ENCODE measurements at regions not wholly inside any gene's neighbourhood (a gene's known extent, or its start where the extent isn't known, plus 50 kb on each side); places are given as distances from the start of the nearest gene placed in this dataset.

- Histone ChIP-seq H3K27ac (ENCODE audit: low read depth in 1 of 2, low read length in 2 of 2) (no peak overlapping the region), H3K9ac (ENCODE audit: low read depth in 1 of 2, low read length in 2 of 2) (no peak overlapping the region), H3K4me1 (ENCODE audit: control insufficient read depth in 4 of 4, insufficient read depth in 4 of 4, low read length in 3 of 4) (no peaks in the 10 kb centered on the region), H3K4me3 (ENCODE audit: low read depth in 1 of 3, low read length in 3 of 3) (no peak overlapping the region), H3K36me3 (ENCODE audit: control insufficient read depth in 4 of 4, insufficient read depth in 3 of 4, low read depth in 1 of 4, low read length in 3 of 4) (no peaks in the 10 kb centered on the region), H3K9me3 (ENCODE audit: control insufficient read depth in 4 of 4, low read length in 3 of 4) (no peaks in the 10 kb centered on the region), H3K27me3 (ENCODE audit: control insufficient read depth in 4 of 4, insufficient read depth in 4 of 4, low read length in 3 of 4) (no peaks in the 10 kb centered on the region)
- TF ChIP-seq NR2F2 (IDR thresholded peaks at IDR 0.05) = no peak
- DNase-seq (ENCODE audit: low spot score) = no peak
Measured at GRCh38 chr9:75612205-75612604, 278.3 kb upstream of the PCSK5 start.

- Histone ChIP-seq H3K27me3 (ENCODE audit: control insufficient read depth in 4 of 4, insufficient read depth in 4 of 4, low read length in 3 of 4) (no peaks in the 10 kb centered on the region), H3K4me1 (ENCODE audit: control insufficient read depth in 4 of 4, insufficient read depth in 4 of 4, low read length in 3 of 4) (no peaks in the 10 kb centered on the region), H3K36me3 (ENCODE audit: control insufficient read depth in 4 of 4, insufficient read depth in 3 of 4, low read depth in 1 of 4, low read length in 3 of 4) (no peaks in the 10 kb centered on the region), H3K4me3 (ENCODE audit: low read depth in 1 of 3, low read length in 3 of 3) (no peak overlapping the region), H3K9ac (ENCODE audit: low read depth in 1 of 2, low read length in 2 of 2) (no peak overlapping the region), H3K27ac (ENCODE audit: low read depth in 1 of 2, low read length in 2 of 2) (no peak overlapping the region), H3K9me3 (ENCODE audit: control insufficient read depth in 4 of 4, low read length in 3 of 4) (no peaks in the 10 kb centered on the region)
- no peak for DNase-seq (ENCODE audit: low spot score)
- 84% methylated on average over 3 of the region's 3 CpGs for WGBS
- TF ChIP-seq RAD21 (IDR thresholded peaks at IDR 0.05) (no peak), SP1 (IDR thresholded peaks at IDR 0.05) (no peak), FOXA1 (IDR thresholded peaks at IDR 0.05) (no peak), JUND (IDR thresholded peaks at IDR 0.05) (no peak), CTCF (IDR thresholded peaks at IDR 0.05; ENCODE audit: low read depth, low read length, missing input control) (no peak), NR2F2 (IDR thresholded peaks at IDR 0.05) (no peak), HNF4G (IDR thresholded peaks at IDR 0.05) (no peak), HNF4A (conservative IDR thresholded peaks at IDR 0.05) (no peak), FOXA2 (IDR thresholded peaks at IDR 0.05) (no peak), EGR1 (IDR thresholded peaks at IDR 0.05; ENCODE audit: low read depth in 2 of 2) (no peak), TAF1 (conservative IDR thresholded peaks at IDR 0.05) (no peak), REST (IDR thresholded peaks at IDR 0.05) (no peak), YY1 (IDR thresholded peaks at IDR 0.05) (no peak), GABPA (IDR thresholded peaks at IDR 0.05 in 1 of 2, conservative IDR thresholded peaks at IDR 0.05 in 1 of 2) (no peak), MAX (IDR thresholded peaks at IDR 0.05) (no peak)
- TF ChIP-seq, protein P1, sequence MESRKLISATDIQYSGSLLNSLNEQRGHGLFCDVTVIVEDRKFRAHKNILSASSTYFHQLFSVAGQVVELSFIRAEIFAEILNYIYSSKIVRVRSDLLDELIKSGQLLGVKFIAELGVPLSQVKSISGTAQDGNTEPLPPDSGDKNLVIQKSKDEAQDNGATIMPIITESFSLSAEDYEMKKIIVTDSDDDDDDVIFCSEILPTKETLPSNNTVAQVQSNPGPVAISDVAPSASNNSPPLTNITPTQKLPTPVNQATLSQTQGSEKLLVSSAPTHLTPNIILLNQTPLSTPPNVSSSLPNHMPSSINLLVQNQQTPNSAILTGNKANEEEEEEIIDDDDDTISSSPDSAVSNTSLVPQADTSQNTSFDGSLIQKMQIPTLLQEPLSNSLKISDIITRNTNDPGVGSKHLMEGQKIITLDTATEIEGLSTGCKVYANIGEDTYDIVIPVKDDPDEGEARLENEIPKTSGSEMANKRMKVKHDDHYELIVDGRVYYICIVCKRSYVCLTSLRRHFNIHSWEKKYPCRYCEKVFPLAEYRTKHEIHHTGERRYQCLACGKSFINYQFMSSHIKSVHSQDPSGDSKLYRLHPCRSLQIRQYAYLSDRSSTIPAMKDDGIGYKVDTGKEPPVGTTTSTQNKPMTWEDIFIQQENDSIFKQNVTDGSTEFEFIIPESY (IDR thresholded peaks at IDR 0.05) = no peak
- TF ChIP-seq, protein P2, sequence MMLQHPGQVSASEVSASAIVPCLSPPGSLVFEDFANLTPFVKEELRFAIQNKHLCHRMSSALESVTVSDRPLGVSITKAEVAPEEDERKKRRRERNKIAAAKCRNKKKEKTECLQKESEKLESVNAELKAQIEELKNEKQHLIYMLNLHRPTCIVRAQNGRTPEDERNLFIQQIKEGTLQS (IDR thresholded peaks at IDR 0.05) = no peak
Measured at GRCh38 chr9:75612754-75613153, 277.7 kb upstream of the PCSK5 start.

Measured in liver (tissue), 8 donors.